SH-SY5Y (cell line): ENCODE measurements at regions not wholly inside any gene's neighbourhood (a gene's known extent, or its start where the extent isn't known, plus 50 kb on each side); places are given as distances from the start of the nearest gene placed in this dataset.

ENCODE experiments used
- GATA2 ChIP-seq: IDR thresholded peaks from 2 replicates; pipeline ENCODE4 v1.6.1; 2011; ENCODE audit warnings: mild to moderate bottlenecking, low read depth, low read length
- GATA3 ChIP-seq: IDR thresholded peaks from 2 replicates; pipeline ENCODE4 v1.6.1; 2011; ENCODE audit warnings: low read depth, mild to moderate bottlenecking, low read length, moderate library complexity

DNA sequence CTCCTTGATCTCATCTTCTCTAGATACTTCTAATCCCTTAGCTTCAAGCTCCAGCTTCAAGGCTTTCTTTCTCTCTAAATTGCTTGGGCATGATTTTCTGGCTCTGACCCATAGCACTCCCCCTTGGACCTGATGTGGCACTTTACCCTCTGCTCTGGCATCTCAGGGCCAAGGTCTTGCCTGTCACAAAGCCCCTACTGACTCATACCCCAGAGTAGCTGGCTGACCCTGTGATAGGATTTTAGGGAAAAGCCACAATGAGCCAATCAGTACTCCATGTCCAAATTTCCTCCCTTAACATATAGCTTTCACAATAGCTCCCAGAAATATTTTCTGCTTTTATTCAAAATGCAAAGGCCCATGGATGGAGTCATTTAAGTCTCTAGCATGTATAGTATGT is 488.7 kb upstream of the SPRED2 start:
- TF ChIP-seq GATA2 (no peak), GATA3 (no peak)
